Aorta (tissue), 5 donors: ENCODE measurements at regions not wholly inside any gene's neighbourhood (a gene's known extent, or its start where the extent isn't known, plus 50 kb on each side); places are given as distances from the start of the nearest gene placed in this dataset.

Source experiments
- ATAC-seq: fragments of 200-7000 bp; cut with Tn5 transposase; one replicate; pipeline ENCODE4 v1.9.1; 2022; ENCODE audit warnings: moderate library complexity; ENCODE audit not compliant: low FRiP score
- DNase-seq, 2 donors: peaks; one replicate each; pipeline ENCODE4 v3.0.0-alpha.2; 2020
- H3K27ac ChIP-seq, 2 donors: one replicate each; pipeline ENCODE4 v1.5.1; 2013; ENCODE audit warnings: low read length in 2 of 2, mild to moderate bottlenecking in 2 of 2, moderate library complexity in 2 of 2, control low read depth in 1 of 2, inconsistent platforms in 1 of 2, low read depth in 1 of 2
- H3K27me3 ChIP-seq, 2 donors: one replicate each; pipeline ENCODE4 v1.6.1; 2013; ENCODE audit warnings: control low read depth in 1 of 2, low read length in 1 of 2, mild to moderate bottlenecking in 1 of 2, moderate library complexity in 1 of 2; ENCODE audit not compliant: insufficient read depth in 2 of 2, control insufficient read depth in 1 of 2
- H3K36me3 ChIP-seq, 2 donors: one replicate each; pipeline ENCODE4 v1.6.1; 2013; ENCODE audit warnings: control low read depth in 1 of 2, low read length in 1 of 2, mild to moderate bottlenecking in 1 of 2; ENCODE audit not compliant: insufficient read depth in 2 of 2, control insufficient read depth in 1 of 2
- H3K4me1 ChIP-seq, 2 donors: one replicate each; pipeline ENCODE4 v1.6.1; 2013; ENCODE audit warnings: low read length in 2 of 2, control low read depth in 1 of 2, mild to moderate bottlenecking in 1 of 2, moderate library complexity in 1 of 2; ENCODE audit not compliant: insufficient read depth in 2 of 2, control insufficient read depth in 1 of 2
- H3K4me3 ChIP-seq, 2 donors: one replicate each; pipeline ENCODE4 v1.5.1; 2013; ENCODE audit warnings: low read length in 2 of 2, control low read depth in 1 of 2, mild to moderate bottlenecking in 1 of 2
- H3K9me3 ChIP-seq: one replicate; pipeline ENCODE4 v1.6.1; 2013; ENCODE audit warnings: mild to moderate bottlenecking, low read length; ENCODE audit not compliant: control insufficient read depth
- WGBS, 2 donors: extraction: QIAGEN DNeasy Blood & Tissue Kit; methylation state at CpG; one replicate each; pipeline ENCODE4 v1.1.7; 2013; 5-methylcytosine and 5-hydroxymethylcytosine counted together
- intact Hi-C, 2 donors: fragments of 100-400 bp; cut with DNase I; formaldehyde crosslinking; loops; one replicate each; pipeline versions ENCODE4 v1.14.2 to v1.15.0; 2022
- donor health status: healthy with polysubstance abuse.
- donor health status: Bipolar disorder and iron deficiency.
- donor health status: DM: no; HTN: no; CAD: no.
- donor health status: DM: no; HTN: no; CAD: no.
- donor health status: DM: yes; HTN: yes; CAD: no.

- no peaks in the 10 kb centered on the region for H3K9me3 ChIP-seq
- H3K27ac ChIP-seq: no peak overlapping the region
- intact Hi-C loops: no loop called here
- no peaks in the 10 kb centered on the region for H3K36me3 ChIP-seq
- no peak for DNase-seq
- H3K4me3 ChIP-seq: no peak overlapping the region
- WGBS, 2 donors: 40 to 42% methylated on average over 3 of the region's 3 CpGs
- H3K27me3 ChIP-seq: no peaks in the 10 kb centered on the region
- H3K4me1 ChIP-seq: no peaks in the 10 kb centered on the region
- no peak for ATAC-seq
These were observed 399.2 kb upstream of the SEMA3D start for GRCh38 chr7:85586091-85586490.

GRCh38 chr7:85583131-85583953 lies 396.5 kb upstream of the SEMA3D start:
- Histone ChIP-seq H3K27me3 (no peaks in the 10 kb centered on the region), H3K36me3 (no peaks in the 10 kb centered on the region), H3K27ac (no peak overlapping the region), H3K9me3 (no peaks in the 10 kb centered on the region), H3K4me1 (no peaks in the 10 kb centered on the region), H3K4me3 (no peak overlapping the region)
- ATAC-seq (no peak), DNase-seq (no peak)
- 75 to 76% methylated on average over 6 of the region's 6 CpGs for WGBS, 2 donors
- intact Hi-C loops: no loop called here

GRCh38 chr7:85573844-85574243 lies 387.0 kb upstream of the SEMA3D start:
- H3K9me3 ChIP-seq: no peaks in the 10 kb centered on the region
- no peak for DNase-seq
- H3K36me3 ChIP-seq: no peaks in the 10 kb centered on the region
- H3K4me1 ChIP-seq: no peaks in the 10 kb centered on the region
- intact Hi-C loops: no loop called here
- WGBS, 2 donors: 75 to 90% methylated on average over 4 of the region's 4 CpGs
- ATAC-seq: no peak
- H3K4me3 ChIP-seq: no peak overlapping the region
- no peaks in the 10 kb centered on the region for H3K27me3 ChIP-seq
- H3K27ac ChIP-seq: no peak overlapping the region

- intact Hi-C loops: no loop called here
- H3K27me3 ChIP-seq: no peaks in the 10 kb centered on the region
- WGBS, 2 donors: 71 to 75% methylated on average over 3 of the region's 3 CpGs
- no peak for DNase-seq
- no peak for ATAC-seq
- no peaks in the 10 kb centered on the region for H3K9me3 ChIP-seq
- H3K4me3 ChIP-seq: no peak overlapping the region
- H3K27ac ChIP-seq: no peak overlapping the region
- no peaks in the 10 kb centered on the region for H3K36me3 ChIP-seq
- H3K4me1 ChIP-seq: no peaks in the 10 kb centered on the region
These were observed 386.5 kb upstream of the SEMA3D start for GRCh38 chr7:85573346-85573745.

GRCh38 chr7:85570898-85571297 lies 384.0 kb upstream of the SEMA3D start:
- WGBS, 2 donors: 60 to 70% methylated on average over 1 of the region's 1 CpG
- Histone ChIP-seq H3K36me3 (no peaks in the 10 kb centered on the region), H3K27ac (no peak overlapping the region), H3K4me1 (no peaks in the 10 kb centered on the region), H3K27me3 (no peaks in the 10 kb centered on the region), H3K4me3 (no peak overlapping the region), H3K9me3 (no peaks in the 10 kb centered on the region)
- DNase-seq (no peak), ATAC-seq (no peak)
- intact Hi-C loops: no loop called here

GRCh38 chr7:85567983-85568382 lies 381.1 kb upstream of the SEMA3D start:
- Histone ChIP-seq H3K36me3 (no peaks in the 10 kb centered on the region), H3K9me3 (no peaks in the 10 kb centered on the region), H3K4me1 (no peaks in the 10 kb centered on the region), H3K27me3 (no peaks in the 10 kb centered on the region), H3K4me3 (no peak overlapping the region), H3K27ac (no peak overlapping the region)
- no peak for ATAC-seq
- intact Hi-C loops: no loop called here
- DNase-seq: no peak

GRCh38 chr7:85566095-85566794 lies 379.4 kb upstream of the SEMA3D start:
- no peaks in the 10 kb centered on the region for H3K4me1 ChIP-seq
- DNase-seq: peak in 1 of 2 donors; percentile 47
- no peak overlapping the region for H3K27ac ChIP-seq
- WGBS, 2 donors: 83 to 85% methylated on average over 14 of the region's 14 CpGs
- H3K4me3 ChIP-seq: no peak overlapping the region
- H3K36me3 ChIP-seq: no peaks in the 10 kb centered on the region
- intact Hi-C loops: no loop called here
- ATAC-seq: peak; percentile 57
- no peaks in the 10 kb centered on the region for H3K27me3 ChIP-seq
- no peaks in the 10 kb centered on the region for H3K9me3 ChIP-seq

- H3K9me3 ChIP-seq: no peaks in the 10 kb centered on the region
- DNase-seq: no peak
- no peak overlapping the region for H3K27ac ChIP-seq
- intact Hi-C loops: no loop called here
- no peaks in the 10 kb centered on the region for H3K36me3 ChIP-seq
- no peaks in the 10 kb centered on the region for H3K27me3 ChIP-seq
- no peak overlapping the region for H3K4me3 ChIP-seq
- no peaks in the 10 kb centered on the region for H3K4me1 ChIP-seq
- ATAC-seq: no peak
These were observed 378.4 kb upstream of the SEMA3D start for GRCh38 chr7:85565276-85565675.

- no peak for ATAC-seq
- no peak overlapping the region for H3K27ac ChIP-seq
- intact Hi-C loops: no loop called here
- no peaks in the 10 kb centered on the region for H3K27me3 ChIP-seq
- DNase-seq: no peak
- no peaks in the 10 kb centered on the region for H3K4me1 ChIP-seq
- no peak overlapping the region for H3K4me3 ChIP-seq
- H3K9me3 ChIP-seq: no peaks in the 10 kb centered on the region
- H3K36me3 ChIP-seq: no peaks in the 10 kb centered on the region
- WGBS, 2 donors: 46 to 55% methylated on average over 3 of the region's 3 CpGs
These were observed 378.0 kb upstream of the SEMA3D start for GRCh38 chr7:85564861-85565260.
